Smooth muscle cell (in vitro differentiated cells): ENCODE measurements at regions not wholly inside any gene's neighbourhood (a gene's known extent, or its start where the extent isn't known, plus 50 kb on each side); places are given as distances from the start of the nearest gene placed in this dataset. TPM values are rescaled to one million over a fixed set of nuclear protein-coding genes. Genes with fewer than 3 reads are reported as not detected.

Experiments used
- DNase-seq: peaks from one replicate; lab custom pipeline; 2025; ENCODE audit not compliant: unreplicated experiment; lab: John Stamatoyannopoulos, UW
- H2AFZ ChIP-seq: fragments of 200-600 bp; sonication (generic); 2 replicates; pipeline ENCODE4 v1.6.0; 2016; ENCODE audit warnings: antibody characterized with exemption, low read depth, mild to moderate bottlenecking
- H3F3A ChIP-seq: fragments of 200-600 bp; sonication (generic); 2 replicates; pipeline ENCODE4 v1.6.0; 2017; ENCODE audit warnings: antibody characterized with exemption, low read depth
- H3K27ac ChIP-seq: fragments of 200-600 bp; sonication (generic); 2 replicates; pipeline ENCODE4 v1.5.1; 2016; ENCODE audit warnings: low read depth, mild to moderate bottlenecking
- H3K27me3 ChIP-seq: fragments of 200-600 bp; sonication (generic); 2 replicates; pipeline ENCODE4 v1.6.1; 2016; ENCODE audit warnings: low read depth, mild to moderate bottlenecking
- H3K36me3 ChIP-seq: fragments of 200-600 bp; sonication (generic); 2 replicates; pipeline ENCODE4 v1.5.1; 2016; ENCODE audit warnings: low read depth
- H3K4me1 ChIP-seq: fragments of 200-600 bp; sonication (generic); 2 replicates; pipeline ENCODE4 v1.5.1; 2016; ENCODE audit warnings: low read depth
- H3K4me2 ChIP-seq: fragments of 200-600 bp; sonication (generic); 2 replicates; pipeline ENCODE4 v1.6.0; 2016; ENCODE audit warnings: mild to moderate bottlenecking
- H3K4me3 ChIP-seq: fragments of 200-600 bp; sonication (generic); 2 replicates; pipeline ENCODE4 v1.5.1; 2016; ENCODE audit warnings: mild to moderate bottlenecking
- H3K79me2 ChIP-seq: fragments of 200-600 bp; sonication (generic); 2 replicates; pipeline ENCODE4 v1.6.0; 2016; ENCODE audit warnings: low read depth, mild to moderate bottlenecking
- H3K9ac ChIP-seq: fragments of 200-600 bp; sonication (generic); 2 replicates; pipeline ENCODE4 v1.6.0; 2016; ENCODE audit warnings: low read depth
- H3K9me3 ChIP-seq: fragments of 200-600 bp; sonication (generic); replicated peaks from 2 replicates; pipeline ENCODE4 v1.5.1; 2016; ENCODE audit warnings: low read depth
- H4K20me1 ChIP-seq: fragments of 200-600 bp; sonication (generic); 2 replicates; pipeline ENCODE4 v1.6.0; 2016; ENCODE audit warnings: low read depth
- CTCF ChIP-seq: fragments of 200-600 bp; sonication (generic); IDR thresholded peaks from 2 replicates; pipeline ENCODE4 v1.5.1; 2017; ENCODE audit warnings: borderline replicate concordance, mild to moderate bottlenecking, antibody characterized with exemption; ENCODE audit not compliant: insufficient read depth, poor library complexity, severe bottlenecking
- WGBS: methylation state at CpG from one replicate; pipeline ENCODE4 v1.1.7; 2016; ENCODE audit warnings: low lambda C conversion rate; 5-methylcytosine and 5-hydroxymethylcytosine counted together
- small RNA-seq: library from RNA; depleted of rRNA; stranded (forward); fragments of <200 nt; gene quantifications from one replicate; pipeline ENCODE3, GENCODE V24; 2014

DNA sequence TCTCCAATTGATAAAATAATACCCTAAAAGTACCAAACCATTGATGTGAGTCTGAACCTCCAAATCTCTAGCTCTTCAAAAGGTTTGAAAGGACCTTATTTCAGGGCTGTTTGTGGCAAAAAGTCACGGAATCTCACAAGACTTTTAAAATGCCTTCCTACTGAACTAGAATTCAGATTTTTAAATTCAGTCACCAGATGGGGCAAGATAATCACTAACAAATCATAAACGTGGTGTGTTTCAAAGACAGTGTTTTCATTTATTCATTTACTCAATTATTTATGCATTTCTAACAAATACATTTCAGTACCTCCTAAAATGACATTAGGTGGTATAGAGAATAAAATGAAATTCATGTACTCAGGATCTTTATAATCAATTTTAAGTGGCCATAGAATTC lies 68.2 kb upstream of the SMC2 start:
- no peak overlapping the region for H3K9ac ChIP-seq
- H2AFZ ChIP-seq, result no peak overlapping the region
- 64% methylated on average over 2 of the region's 2 CpGs for WGBS
- no peak overlapping the region for H3K27ac ChIP-seq
- H3K4me2 ChIP-seq, result no peak overlapping the region
- no peaks in the 10 kb centered on the region for H3K36me3 ChIP-seq
- no peaks in the 10 kb centered on the region for H3K4me1 ChIP-seq
- H3K4me3 ChIP-seq, result no peak overlapping the region
- no peaks in the 10 kb centered on the region for H4K20me1 ChIP-seq
- H3K79me2 ChIP-seq, result no peaks in the 10 kb centered on the region
- no peaks in the 10 kb centered on the region for H3F3A ChIP-seq
- no peaks in the 10 kb centered on the region for H3K27me3 ChIP-seq
- TF ChIP-seq CTCF, result no peak
- DNase-seq, result no peak
- no peaks in the 10 kb centered on the region for H3K9me3 ChIP-seq

- Histone ChIP-seq H3K27ac (no peak overlapping the region), H3K79me2 (no peaks in the 10 kb centered on the region), H3K4me3 (no peak overlapping the region), H3K9me3 (no peaks in the 10 kb centered on the region), H3F3A (no peaks in the 10 kb centered on the region), H3K36me3 (no peaks in the 10 kb centered on the region), H4K20me1 (no peaks in the 10 kb centered on the region), H3K4me2 (no peak overlapping the region), H3K4me1 (no peaks in the 10 kb centered on the region), H3K27me3 (no peaks in the 10 kb centered on the region), H2AFZ (no peak overlapping the region), H3K9ac (no peak overlapping the region)
- 65% methylated on average over 5 of the region's 5 CpGs for WGBS
- DNase-seq, result no peak
- no peak for TF ChIP-seq CTCF
Observed at GRCh38 chr9:104027295-104027694, 66.8 kb upstream of the SMC2 start.

- WGBS, result 82% methylated on average over 4 of the region's 4 CpGs
- H3K9ac ChIP-seq, result no peak overlapping the region
Observed at GRCh38 chr9:104028827-104029226, 65.3 kb upstream of the SMC2 start.

More at GRCh38 chr9:104028827-104029226, 65.3 kb upstream of the SMC2 start:
- Histone ChIP-seq H3F3A (no peaks in the 10 kb centered on the region), H3K79me2 (no peaks in the 10 kb centered on the region), H3K27ac (no peak overlapping the region), H3K4me3 (no peak overlapping the region), H3K36me3 (no peaks in the 10 kb centered on the region), H3K27me3 (no peaks in the 10 kb centered on the region), H2AFZ (no peak overlapping the region), H3K9me3 (no peaks in the 10 kb centered on the region), H3K4me2 (no peak overlapping the region), H4K20me1 (no peaks in the 10 kb centered on the region), H3K4me1 (no peaks in the 10 kb centered on the region)
- no peak for DNase-seq
- no peak for TF ChIP-seq CTCF

Small RNA genes lying in the stretch of these regions (small RNA-seq; reads per million reads assigned to genes)
- gene RNA5SP291, result not detected
